Muscle of leg (tissue), 3 donors: ENCODE measurements at regions not wholly inside any gene's neighbourhood (a gene's known extent, or its start where the extent isn't known, plus 50 kb on each side); places are given as distances from the start of the nearest gene placed in this dataset.
A peak's percentile ranks its signal among the peaks of the same experiment; 100 is the strongest.

Experiments
- DNase-seq: peaks from one replicate; pipeline ENCODE4 v3.0.0; 2013
- H3K27ac ChIP-seq: one replicate; pipeline ENCODE4 v1.5.1; 2013; ENCODE audit warnings: mild to moderate bottlenecking, low read length, control low read depth
- H3K27me3 ChIP-seq: one replicate; pipeline ENCODE4 v1.6.1; 2013; ENCODE audit warnings: low read length; ENCODE audit not compliant: control insufficient read depth, insufficient read depth
- H3K36me3 ChIP-seq: one replicate; pipeline ENCODE4 v1.6.1; 2013; ENCODE audit warnings: low read length; ENCODE audit not compliant: control insufficient read depth, insufficient read depth
- H3K4me1 ChIP-seq: one replicate; pipeline ENCODE4 v1.6.1; 2013; ENCODE audit warnings: low read length; ENCODE audit not compliant: control insufficient read depth, insufficient read depth
- H3K4me3 ChIP-seq: one replicate; pipeline ENCODE4 v1.5.1; 2013; ENCODE audit warnings: low read length, control low read depth
- H3K9me3 ChIP-seq: replicated peaks from 2 replicates; pipeline ENCODE4 v1.6.1; 2013; ENCODE audit warnings: low read depth, low read length; ENCODE audit not compliant: control insufficient read depth
- WGBS: methylation state at CpG from one replicate; pipeline ENCODE4 v1.1.5; 2013; ENCODE audit warnings: missing lambda C conversion rate; ENCODE audit not compliant: insufficient coverage; 5-methylcytosine and 5-hydroxymethylcytosine counted together

DNA sequence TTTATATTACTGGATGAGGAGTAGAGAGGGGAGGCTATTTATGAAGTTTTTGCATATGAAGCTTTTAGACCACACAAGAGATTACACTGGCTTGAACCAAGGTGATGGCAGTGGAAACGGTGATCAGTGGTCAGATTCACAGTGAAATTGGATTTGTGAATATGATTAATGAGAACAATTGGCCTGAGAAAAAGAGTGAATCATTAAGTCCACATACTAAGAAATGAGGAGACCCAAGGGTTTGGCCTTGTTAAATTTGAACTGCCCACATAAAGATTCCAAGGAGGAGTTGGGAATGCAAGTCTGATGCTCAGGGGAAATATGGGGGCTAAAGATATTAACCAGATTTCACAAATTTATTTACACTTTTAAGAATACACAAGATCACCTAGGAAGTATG lies 155.3 kb upstream of the ADGRL3 start:
- Histone ChIP-seq H3K4me1 (no peaks in the 10 kb centered on the region), H3K27ac (no peak overlapping the region), H3K4me3 (no peak overlapping the region), H3K36me3 (no peaks in the 10 kb centered on the region), H3K27me3 (no peaks in the 10 kb centered on the region), H3K9me3 (no peaks in the 10 kb centered on the region)
- DNase-seq, result peak; percentile 7
- WGBS, result no CpG with 5 or more reads among the region's 1 CpG

GRCh38 chr4:61049018-61049417 lies 151.1 kb upstream of the ADGRL3 start:
- peak; percentile 19 for DNase-seq
- H3K4me1 ChIP-seq, result no peaks in the 10 kb centered on the region
- H3K36me3 ChIP-seq, result no peaks in the 10 kb centered on the region

GRCh38 chr4:61067381-61067780 lies 132.7 kb upstream of the ADGRL3 start:
- DNase-seq, result no peak
- Histone ChIP-seq H3K27ac (no peak overlapping the region), H3K4me1 (no peaks in the 10 kb centered on the region), H3K36me3 (no peaks in the 10 kb centered on the region), H3K27me3 (no peaks in the 10 kb centered on the region), H3K4me3 (no peak overlapping the region), H3K9me3 (no peaks in the 10 kb centered on the region)
- no CpG with 5 or more reads among the region's 3 CpGs for WGBS

More at GRCh38 chr4:61049018-61049417, 151.1 kb upstream of the ADGRL3 start:
- no peak overlapping the region for H3K4me3 ChIP-seq
- no peaks in the 10 kb centered on the region for H3K27me3 ChIP-seq
- no peaks in the 10 kb centered on the region for H3K9me3 ChIP-seq
- H3K27ac ChIP-seq, result no peak overlapping the region

GRCh38 chr4:61068060-61068459 lies 132.1 kb upstream of the ADGRL3 start:
- H3K9me3 ChIP-seq, result no peaks in the 10 kb centered on the region
- H3K4me3 ChIP-seq, result no peak overlapping the region
- no peaks in the 10 kb centered on the region for H3K36me3 ChIP-seq
- no peak overlapping the region for H3K27ac ChIP-seq
- no peaks in the 10 kb centered on the region for H3K4me1 ChIP-seq
- no CpG with 5 or more reads among the region's 2 CpGs for WGBS
- H3K27me3 ChIP-seq, result no peaks in the 10 kb centered on the region
- DNase-seq, result no peak

DNA sequence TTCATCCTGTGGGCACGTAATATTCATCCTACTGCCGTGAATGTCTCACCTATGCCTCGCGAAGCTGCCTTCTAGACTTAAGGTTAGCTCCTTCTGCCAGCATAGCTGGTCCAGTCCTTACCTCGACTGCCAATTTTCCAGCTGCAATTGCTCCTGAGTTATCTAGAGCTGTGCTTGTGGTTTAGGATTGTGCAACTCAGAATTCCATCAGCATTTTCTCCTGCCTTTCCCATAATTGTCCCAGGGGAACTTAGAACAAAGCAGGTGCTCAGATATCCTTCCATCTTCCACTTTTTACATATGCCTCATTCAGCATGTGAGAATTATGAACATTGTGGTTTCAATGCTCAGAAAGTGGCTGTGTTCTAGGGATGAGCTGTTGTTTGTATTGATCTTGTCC lies 131.4 kb upstream of the ADGRL3 start:
- no peaks in the 10 kb centered on the region for H3K27me3 ChIP-seq
- no peaks in the 10 kb centered on the region for H3K9me3 ChIP-seq
- H3K4me1 ChIP-seq, result no peaks in the 10 kb centered on the region
- DNase-seq, result peak; percentile 10
- no peak overlapping the region for H3K27ac ChIP-seq
- no peaks in the 10 kb centered on the region for H3K36me3 ChIP-seq
- H3K4me3 ChIP-seq, result no peak overlapping the region
- 86% methylated on average over 4 of the region's 5 CpGs for WGBS

GRCh38 chr4:61070269-61070668 lies 129.9 kb upstream of the ADGRL3 start:
- H3K9me3 ChIP-seq, result no peaks in the 10 kb centered on the region
- H3K4me1 ChIP-seq, result no peaks in the 10 kb centered on the region
- H3K36me3 ChIP-seq, result no peaks in the 10 kb centered on the region
- H3K4me3 ChIP-seq, result no peak overlapping the region
- no peak overlapping the region for H3K27ac ChIP-seq
- 84% methylated on average over 3 of the region's 3 CpGs for WGBS
- no peaks in the 10 kb centered on the region for H3K27me3 ChIP-seq
- DNase-seq, result no peak

- Histone ChIP-seq H3K9me3 (no peaks in the 10 kb centered on the region), H3K4me1 (no peaks in the 10 kb centered on the region), H3K4me3 (no peak overlapping the region), H3K27me3 (no peaks in the 10 kb centered on the region), H3K36me3 (no peaks in the 10 kb centered on the region), H3K27ac (no peak overlapping the region)
- no peak for DNase-seq
These were observed 120.7 kb upstream of the ADGRL3 start for GRCh38 chr4:61079427-61079826.

DNA sequence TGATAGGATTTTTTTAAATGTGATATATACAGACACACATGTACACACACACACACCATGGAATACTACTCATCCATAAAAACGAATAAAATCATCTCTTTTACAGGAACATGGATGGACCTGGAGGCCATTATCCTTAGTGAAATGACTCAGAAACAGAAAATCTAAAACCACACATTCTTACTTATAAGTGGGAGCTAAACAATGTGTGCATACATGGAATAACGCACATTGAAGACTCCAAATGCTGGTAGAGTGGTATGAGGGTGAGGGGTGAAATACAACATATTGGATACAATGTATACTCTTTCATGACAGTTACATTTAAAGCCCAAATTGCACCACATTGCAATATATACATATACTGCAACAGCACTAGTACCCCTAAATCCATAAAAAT lies 120.2 kb upstream of the ADGRL3 start:
- WGBS, result no CpG with 5 or more reads among the region's 2 CpGs
- Histone ChIP-seq H3K4me3 (no peak overlapping the region), H3K27me3 (no peaks in the 10 kb centered on the region), H3K36me3 (no peaks in the 10 kb centered on the region), H3K4me1 (no peaks in the 10 kb centered on the region), H3K27ac (no peak overlapping the region), H3K9me3 (no peaks in the 10 kb centered on the region)
- no peak for DNase-seq

GRCh38 chr4:61085534-61085933 lies 114.6 kb upstream of the ADGRL3 start:
- H3K27ac ChIP-seq, result no peak overlapping the region
- DNase-seq, result no peak
- H3K9me3 ChIP-seq, result no peaks in the 10 kb centered on the region
- H3K4me1 ChIP-seq, result no peaks in the 10 kb centered on the region
- no peaks in the 10 kb centered on the region for H3K27me3 ChIP-seq
- no peak overlapping the region for H3K4me3 ChIP-seq
- no peaks in the 10 kb centered on the region for H3K36me3 ChIP-seq
- WGBS, result no CpG with 5 or more reads among the region's 2 CpGs

GRCh38 chr4:61086357-61086756 lies 113.8 kb upstream of the ADGRL3 start:
- WGBS, result no CpG with 5 or more reads among the region's 4 CpGs
- no peaks in the 10 kb centered on the region for H3K27me3 ChIP-seq

GRCh38 chr4:61086979-61087378 lies 113.1 kb upstream of the ADGRL3 start:
- Histone ChIP-seq H3K9me3 (no peaks in the 10 kb centered on the region), H3K4me1 (no peaks in the 10 kb centered on the region), H3K27me3 (no peaks in the 10 kb centered on the region), H3K4me3 (no peak overlapping the region), H3K36me3 (no peaks in the 10 kb centered on the region), H3K27ac (no peak overlapping the region)
- WGBS, result no CpG with 5 or more reads among the region's 3 CpGs
- DNase-seq, result no peak

More at GRCh38 chr4:61086357-61086756, 113.8 kb upstream of the ADGRL3 start:
- no peaks in the 10 kb centered on the region for H3K36me3 ChIP-seq
- H3K27ac ChIP-seq, result no peak overlapping the region
- H3K4me1 ChIP-seq, result no peaks in the 10 kb centered on the region
- no peak for DNase-seq
- H3K4me3 ChIP-seq, result no peak overlapping the region
- no peaks in the 10 kb centered on the region for H3K9me3 ChIP-seq
